ENCODE measurements at regions not wholly inside any gene's neighbourhood (a gene's known extent, or its start where the extent isn't known, plus 50 kb on each side); places are given as distances from the start of the nearest gene placed in this dataset.

DNA sequence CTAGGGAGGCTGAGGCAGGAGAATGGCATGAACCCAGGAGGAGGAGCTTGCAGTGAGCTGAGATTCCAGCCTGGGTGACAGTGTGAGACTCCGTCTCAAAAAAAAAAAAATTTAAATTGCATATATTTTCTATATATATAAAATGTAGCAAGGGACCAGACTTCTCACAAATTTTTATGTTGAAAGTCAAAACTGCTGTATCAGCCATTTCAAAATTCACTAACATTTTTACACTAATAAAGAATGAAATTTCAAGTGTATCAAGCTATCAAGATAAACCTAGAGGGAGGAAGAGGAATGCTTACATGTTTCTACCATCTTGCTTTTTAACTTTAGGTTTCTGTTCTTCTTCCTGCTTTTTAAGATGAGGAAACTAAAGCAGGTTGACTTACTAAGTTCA lies 464.0 kb downstream of the KCNJ3 start:
- H3K27me3 ChIP-seq, result no peaks in the 10 kb centered on the region
- no peak overlapping the region for H3K4me3 ChIP-seq
- H3K4me1 ChIP-seq (ENCODE audit: low read depth), result no peaks in the 10 kb centered on the region
- no peaks in the 10 kb centered on the region for H3K9me3 ChIP-seq (ENCODE audit: low read depth)
- H3K36me3 ChIP-seq, result no peaks in the 10 kb centered on the region
- no peak overlapping the region for H3K27ac ChIP-seq
- TF ChIP-seq, protein P1, sequence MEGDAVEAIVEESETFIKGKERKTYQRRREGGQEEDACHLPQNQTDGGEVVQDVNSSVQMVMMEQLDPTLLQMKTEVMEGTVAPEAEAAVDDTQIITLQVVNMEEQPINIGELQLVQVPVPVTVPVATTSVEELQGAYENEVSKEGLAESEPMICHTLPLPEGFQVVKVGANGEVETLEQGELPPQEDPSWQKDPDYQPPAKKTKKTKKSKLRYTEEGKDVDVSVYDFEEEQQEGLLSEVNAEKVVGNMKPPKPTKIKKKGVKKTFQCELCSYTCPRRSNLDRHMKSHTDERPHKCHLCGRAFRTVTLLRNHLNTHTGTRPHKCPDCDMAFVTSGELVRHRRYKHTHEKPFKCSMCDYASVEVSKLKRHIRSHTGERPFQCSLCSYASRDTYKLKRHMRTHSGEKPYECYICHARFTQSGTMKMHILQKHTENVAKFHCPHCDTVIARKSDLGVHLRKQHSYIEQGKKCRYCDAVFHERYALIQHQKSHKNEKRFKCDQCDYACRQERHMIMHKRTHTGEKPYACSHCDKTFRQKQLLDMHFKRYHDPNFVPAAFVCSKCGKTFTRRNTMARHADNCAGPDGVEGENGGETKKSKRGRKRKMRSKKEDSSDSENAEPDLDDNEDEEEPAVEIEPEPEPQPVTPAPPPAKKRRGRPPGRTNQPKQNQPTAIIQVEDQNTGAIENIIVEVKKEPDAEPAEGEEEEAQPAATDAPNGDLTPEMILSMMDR (IDR thresholded peaks at IDR 0.05; ENCODE audit: low read depth, low read length), result no peak
- DNase-seq (ENCODE audit: low read depth in 1 of 2, low spot score in 1 of 2), result no peak

DNA sequence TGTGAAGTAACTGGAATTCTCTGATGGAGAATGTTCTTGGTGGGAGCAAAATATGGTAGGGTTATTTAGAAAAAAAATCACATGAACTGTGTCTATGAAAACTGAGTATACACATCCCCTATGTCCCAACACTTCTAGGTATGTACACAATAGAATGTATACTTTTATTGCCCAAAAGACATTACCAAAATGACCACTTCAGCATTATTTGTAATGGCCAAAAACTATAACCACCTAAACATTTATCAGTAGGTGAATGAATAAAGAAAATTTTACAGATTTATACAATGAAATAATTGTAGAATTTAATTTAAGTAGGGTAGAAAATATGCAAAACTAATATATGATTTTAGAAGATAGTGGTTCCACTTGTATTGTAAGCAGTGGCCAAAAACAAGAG lies 462.8 kb downstream of the KCNJ3 start:
- Histone ChIP-seq H3K4me3 (no peak overlapping the region), H3K27ac (no peak overlapping the region), H3K9me3 (ENCODE audit: low read depth) (no peaks in the 10 kb centered on the region), H3K36me3 (no peaks in the 10 kb centered on the region), H3K27me3 (no peaks in the 10 kb centered on the region), H3K4me1 (ENCODE audit: low read depth) (no peaks in the 10 kb centered on the region)
- no peak for DNase-seq (ENCODE audit: low read depth in 1 of 2, low spot score in 1 of 2)
- TF ChIP-seq, protein P1 (IDR thresholded peaks at IDR 0.05; ENCODE audit: low read depth, low read length), result no peak

DNA sequence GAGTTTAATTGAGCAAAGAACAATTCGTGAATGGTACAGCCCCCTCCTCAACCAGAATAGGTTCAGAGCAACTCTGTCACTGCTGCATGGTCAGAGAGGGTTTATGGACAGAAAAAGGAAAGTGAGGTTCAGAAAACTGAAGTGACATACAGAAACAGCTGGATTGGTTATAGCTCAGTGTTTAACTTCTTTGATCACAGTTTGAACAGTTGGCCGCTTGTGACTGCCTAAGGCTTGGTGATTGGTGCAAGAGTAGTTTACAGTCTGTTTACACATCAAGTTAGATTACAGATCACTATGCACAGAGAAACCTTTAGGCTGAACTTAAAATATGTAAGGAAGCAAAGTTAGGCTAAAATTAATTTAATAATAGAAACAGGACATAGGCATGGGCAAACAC lies 459.2 kb downstream of the KCNJ3 start:
- TF ChIP-seq, protein P1 (IDR thresholded peaks at IDR 0.05; ENCODE audit: low read depth, low read length), result no peak
- no peak overlapping the region for H3K27ac ChIP-seq
- DNase-seq (ENCODE audit: low read depth in 1 of 2, low spot score in 1 of 2), result no peak
- no peak overlapping the region for H3K4me3 ChIP-seq
- H3K4me1 ChIP-seq (ENCODE audit: low read depth), result no peaks in the 10 kb centered on the region
- H3K9me3 ChIP-seq (ENCODE audit: low read depth), result no peaks in the 10 kb centered on the region
- no peaks in the 10 kb centered on the region for H3K36me3 ChIP-seq
- no peaks in the 10 kb centered on the region for H3K27me3 ChIP-seq

DNA sequence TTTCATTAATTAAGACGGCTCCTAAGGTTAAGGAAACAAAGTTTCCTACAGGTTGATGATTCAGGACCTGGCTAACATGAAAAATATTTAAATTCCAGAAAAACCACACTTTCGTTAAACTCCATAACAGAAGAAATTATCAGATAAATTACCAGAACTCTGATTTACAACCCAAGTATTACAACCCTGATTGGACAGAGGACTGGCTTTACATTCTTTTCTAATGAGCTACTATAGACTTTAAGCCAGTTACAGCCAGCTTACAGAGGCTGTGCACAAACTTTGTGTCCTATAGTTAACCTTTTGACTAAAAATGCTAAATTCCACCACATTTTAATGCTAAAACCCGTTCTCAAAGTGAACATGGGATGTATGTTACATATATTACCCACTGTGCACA lies 458.6 kb downstream of the KCNJ3 start:
- H3K4me3 ChIP-seq, result no peak overlapping the region
- H3K9me3 ChIP-seq (ENCODE audit: low read depth), result no peaks in the 10 kb centered on the region
- TF ChIP-seq, protein P1 (IDR thresholded peaks at IDR 0.05; ENCODE audit: low read depth, low read length), result no peak
- H3K4me1 ChIP-seq (ENCODE audit: low read depth), result no peaks in the 10 kb centered on the region
- H3K27me3 ChIP-seq, result no peaks in the 10 kb centered on the region
- DNase-seq (ENCODE audit: low read depth in 1 of 2, low spot score in 1 of 2), result no peak
- no peak overlapping the region for H3K27ac ChIP-seq
- H3K36me3 ChIP-seq, result no peaks in the 10 kb centered on the region

DNA sequence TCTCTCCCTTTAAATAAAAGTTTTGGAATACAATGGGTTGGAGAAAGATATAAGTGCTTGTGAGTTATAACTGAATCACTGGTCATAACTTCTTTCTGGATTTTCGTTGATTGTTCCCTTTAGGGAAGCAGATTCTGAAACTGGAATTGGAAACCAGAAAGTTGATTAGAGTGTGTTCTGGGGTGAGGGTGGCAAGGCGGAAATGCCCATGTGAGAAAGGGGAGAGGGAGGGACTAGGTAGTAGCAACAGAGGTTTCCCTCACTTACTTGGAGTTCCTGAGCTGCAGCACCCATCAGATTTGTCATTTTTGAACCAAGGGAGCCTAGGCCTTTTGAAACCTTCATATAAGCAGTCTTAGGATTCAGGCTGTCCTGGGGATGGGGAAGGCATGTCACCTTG lies 453.4 kb downstream of the KCNJ3 start:
- Histone ChIP-seq H3K27me3 (no peaks in the 10 kb centered on the region), H3K4me3 (no peak overlapping the region), H3K9me3 (ENCODE audit: low read depth) (no peaks in the 10 kb centered on the region), H3K36me3 (no peaks in the 10 kb centered on the region), H3K27ac (no peak overlapping the region), H3K4me1 (ENCODE audit: low read depth) (no peaks in the 10 kb centered on the region)
- TF ChIP-seq, protein P1 (IDR thresholded peaks at IDR 0.05; ENCODE audit: low read depth, low read length), result no peak
- no peak for DNase-seq (ENCODE audit: low read depth in 1 of 2, low spot score in 1 of 2)

DNA sequence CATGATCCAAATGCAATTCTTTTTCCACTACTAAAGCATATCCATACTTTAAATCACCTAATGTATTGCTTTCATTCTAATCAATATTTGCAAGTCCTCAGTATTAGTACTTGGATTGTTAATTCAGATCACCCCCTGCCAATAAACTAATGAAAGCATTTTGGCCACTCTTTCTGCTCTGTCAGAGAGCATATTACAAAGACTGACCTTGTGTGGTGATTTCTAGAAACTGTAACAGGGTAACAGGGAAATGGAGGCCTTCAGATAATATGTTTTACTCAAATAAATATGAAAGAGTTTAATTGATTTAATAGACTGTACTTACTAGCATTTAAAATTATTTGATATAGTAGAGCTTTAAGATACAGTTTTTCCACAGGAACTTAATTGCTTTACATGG lies 453.0 kb downstream of the KCNJ3 start:
- H3K36me3 ChIP-seq, result no peaks in the 10 kb centered on the region
- TF ChIP-seq, protein P1 (IDR thresholded peaks at IDR 0.05; ENCODE audit: low read depth, low read length), result no peak
- no peak for DNase-seq (ENCODE audit: low read depth in 1 of 2, low spot score in 1 of 2)
- H3K9me3 ChIP-seq (ENCODE audit: low read depth), result no peaks in the 10 kb centered on the region
- H3K4me3 ChIP-seq, result no peak overlapping the region
- no peaks in the 10 kb centered on the region for H3K27me3 ChIP-seq
- no peaks in the 10 kb centered on the region for H3K4me1 ChIP-seq (ENCODE audit: low read depth)
- H3K27ac ChIP-seq, result no peak overlapping the region

All from cardiac muscle cell (in vitro differentiated cells and primary cell).